Glomerular visceral epithelial cell (primary cell): ENCODE measurements at regions not wholly inside any gene's neighbourhood (a gene's known extent, or its start where the extent isn't known, plus 50 kb on each side); places are given as distances from the start of the nearest gene placed in this dataset.

Experiments
- DNase-seq: peaks from one replicate; pipeline ENCODE4 v3.0.0-alpha.2; 2016; ENCODE audit errors: extremely low spot score

DNA sequence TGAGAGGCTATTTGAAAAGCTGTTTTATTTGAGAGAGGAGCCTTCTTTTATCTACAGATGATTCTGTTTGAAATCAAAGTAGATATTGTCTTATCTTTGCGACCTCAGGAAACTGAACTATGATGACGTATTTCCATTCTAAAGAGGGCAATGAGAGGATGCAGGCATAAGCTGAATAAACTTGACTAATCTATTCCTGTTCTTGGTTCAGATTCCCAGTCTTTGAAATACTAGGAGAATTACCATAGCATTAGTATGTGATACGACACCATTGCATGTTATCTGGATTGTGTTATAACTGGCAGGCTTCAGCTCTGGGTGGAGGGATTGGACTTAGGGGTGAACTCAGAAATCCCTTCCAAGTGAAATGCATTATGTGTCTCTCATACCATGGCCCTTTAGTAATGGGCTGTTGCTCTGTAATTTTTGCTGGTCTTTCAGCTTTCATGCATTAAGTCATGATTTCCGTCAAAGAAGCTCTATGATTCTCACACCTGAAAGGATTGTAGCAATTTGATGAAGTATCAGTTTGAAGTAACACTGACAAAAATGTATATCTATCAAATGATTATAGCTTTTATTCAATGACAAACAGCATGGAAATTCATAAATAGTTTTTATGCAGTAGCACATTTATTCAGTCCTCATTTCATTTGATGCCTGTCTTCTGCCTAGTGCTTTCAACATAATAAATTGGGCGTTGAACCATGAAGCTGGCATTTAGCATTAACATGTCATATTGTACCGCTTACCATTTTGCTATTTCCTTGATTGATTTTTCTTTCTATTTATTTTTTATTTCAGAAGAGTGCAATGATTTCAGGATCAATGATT lies 138.4 kb upstream of the SPACA1 start:
- DNase-seq = peak; percentile 33

DNA sequence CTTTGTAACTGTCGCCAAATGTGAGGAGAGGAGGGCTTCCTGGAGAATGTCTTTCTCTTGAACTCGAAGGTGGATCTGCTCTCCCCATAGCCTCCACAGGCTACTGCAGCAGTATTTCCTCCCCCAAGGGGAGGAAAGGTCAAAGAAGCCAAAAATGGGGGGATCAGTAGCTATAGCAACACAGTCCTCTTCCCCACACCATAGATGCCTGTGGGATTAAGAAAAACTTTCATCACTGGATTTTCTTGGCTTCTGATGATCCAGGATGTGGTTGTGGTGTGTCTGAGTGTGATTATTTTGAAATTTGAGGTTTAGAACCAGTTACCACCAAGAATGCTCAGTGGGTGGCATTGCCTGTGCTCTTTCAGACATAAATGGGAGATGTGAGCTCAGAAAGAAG lies 140.1 kb upstream of the SPACA1 start:
- peak; percentile 92 for DNase-seq

DNA sequence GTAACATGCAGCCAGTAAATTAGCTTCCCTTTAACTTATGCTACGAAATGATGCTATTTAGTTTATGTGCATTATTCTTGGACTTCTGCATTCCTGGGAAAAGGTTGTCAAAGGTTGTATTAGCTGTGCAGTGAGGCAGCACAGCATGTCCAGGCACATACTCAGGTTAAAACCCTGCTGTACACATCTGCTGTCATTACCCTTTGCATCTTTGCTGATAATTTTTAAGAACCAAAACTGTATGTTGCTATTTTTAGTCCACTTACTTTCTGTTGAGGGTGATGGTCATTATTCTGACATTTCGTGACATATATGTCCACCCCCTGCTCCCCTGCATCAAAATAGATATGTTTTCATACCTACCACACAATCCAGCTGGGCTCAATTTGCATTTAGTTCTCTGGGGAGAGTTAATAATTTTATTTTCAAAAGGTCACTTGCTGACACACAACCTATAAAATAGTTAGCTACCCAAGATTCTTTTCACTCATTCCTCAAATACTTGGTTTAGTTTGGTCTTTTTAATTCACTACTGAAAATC lies 142.5 kb upstream of the SPACA1 start:
- DNase-seq = no peak

DNA sequence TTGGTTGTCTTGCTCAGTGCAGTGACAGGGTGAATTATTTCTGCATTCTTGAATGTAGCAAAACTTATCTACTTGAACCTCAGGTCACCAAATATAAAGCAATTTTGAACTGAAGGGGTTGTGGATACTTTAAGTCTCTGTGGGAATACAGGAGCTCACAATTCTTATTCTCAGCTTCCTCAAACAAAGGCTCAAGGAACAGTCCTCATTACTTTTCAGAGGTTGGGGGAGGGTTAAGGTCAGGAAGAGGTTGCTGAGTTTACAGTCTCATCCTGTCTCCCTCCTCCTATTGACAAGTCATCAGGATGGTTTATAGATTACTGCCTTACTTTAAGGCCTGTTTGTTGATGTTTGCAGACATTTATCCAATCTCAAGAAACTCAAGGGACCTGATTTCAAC lies 143.6 kb upstream of the SPACA1 start:
- no peak for DNase-seq

DNA sequence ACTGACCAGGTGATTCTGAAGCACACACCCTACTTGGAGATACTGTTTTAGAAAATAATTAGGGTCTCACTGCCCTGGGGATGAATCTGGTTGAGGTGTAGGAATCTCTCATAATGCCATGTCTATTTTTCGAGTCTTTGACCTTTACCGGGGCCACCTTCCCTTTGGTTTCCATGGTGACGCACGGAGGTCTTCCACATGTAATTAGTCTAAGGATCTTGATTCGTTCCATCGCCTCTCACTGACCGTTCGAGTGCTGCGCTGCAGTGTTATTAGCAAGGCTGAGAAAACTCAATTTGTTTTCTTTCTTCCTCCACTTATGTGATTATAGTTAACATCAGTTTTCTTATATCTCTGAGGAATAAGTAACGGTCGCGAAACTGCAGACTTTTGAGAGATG lies 144.3 kb upstream of the SPACA1 start:
- DNase-seq = no peak

DNA sequence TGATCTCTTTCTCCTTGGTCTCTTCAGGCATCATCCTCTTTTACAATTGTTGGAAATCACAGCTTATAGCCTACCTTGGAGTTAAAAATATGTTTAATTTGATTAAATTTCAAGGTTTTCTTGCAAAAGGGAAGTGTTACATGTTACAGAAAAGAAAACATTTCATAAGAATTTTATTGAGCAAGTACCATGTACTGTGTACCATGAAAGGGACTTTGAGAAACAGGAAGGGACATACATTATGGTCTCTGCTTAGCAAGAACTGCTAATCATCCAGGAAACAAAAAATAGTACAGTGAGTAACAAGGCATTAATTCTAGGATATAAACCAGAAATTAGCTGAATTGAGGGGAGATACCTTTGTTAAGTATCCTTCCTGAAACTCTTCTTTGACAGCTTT lies 145.3 kb upstream of the SPACA1 start:
- DNase-seq = no peak

DNA sequence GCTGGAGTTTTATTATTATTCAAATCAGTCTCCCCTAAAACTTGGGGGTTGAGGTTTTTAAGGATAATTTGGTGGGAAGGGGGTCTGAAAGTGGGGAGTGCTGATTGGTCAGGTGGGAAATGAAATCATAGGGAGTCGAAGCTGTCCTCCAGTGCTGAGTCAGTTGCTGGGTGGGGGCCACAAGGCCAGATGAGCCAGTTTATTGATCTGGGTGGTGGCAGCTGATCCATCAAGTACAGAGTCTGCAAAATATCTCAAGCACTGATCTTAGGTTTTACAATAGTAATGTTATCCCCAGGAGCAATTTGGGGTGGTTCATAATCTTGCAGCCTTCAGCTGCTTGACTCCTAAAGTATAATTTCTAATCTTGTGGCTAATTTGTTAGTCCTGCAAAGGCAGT lies 146.0 kb upstream of the SPACA1 start:
- DNase-seq = no peak

DNA sequence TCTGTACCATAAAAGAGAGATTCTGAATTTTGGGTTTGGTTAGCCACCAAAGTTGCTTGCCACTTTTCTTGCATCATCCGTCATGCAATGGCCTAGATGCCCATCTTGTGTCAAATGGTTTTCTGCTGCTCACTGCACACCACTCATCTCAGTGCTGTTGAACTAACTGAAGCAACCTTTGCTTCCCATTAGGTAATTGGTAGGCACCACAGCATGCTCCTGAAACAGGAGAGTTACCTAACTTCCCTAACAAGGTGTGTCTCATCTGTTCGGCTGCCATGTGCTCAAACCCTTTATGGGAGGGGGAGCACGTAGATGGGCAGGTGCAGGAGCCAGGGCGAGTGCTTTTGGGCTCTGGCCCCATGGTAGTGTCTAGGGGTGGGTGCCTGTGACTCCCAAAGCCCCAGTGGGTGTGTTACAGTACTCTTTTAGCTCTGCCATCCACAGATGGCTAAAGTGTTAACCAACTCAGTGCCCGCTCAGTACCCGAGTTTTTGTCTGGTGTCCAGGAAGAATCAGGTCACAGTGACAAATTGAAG lies 147.4 kb upstream of the SPACA1 start:
- no peak for DNase-seq

DNA sequence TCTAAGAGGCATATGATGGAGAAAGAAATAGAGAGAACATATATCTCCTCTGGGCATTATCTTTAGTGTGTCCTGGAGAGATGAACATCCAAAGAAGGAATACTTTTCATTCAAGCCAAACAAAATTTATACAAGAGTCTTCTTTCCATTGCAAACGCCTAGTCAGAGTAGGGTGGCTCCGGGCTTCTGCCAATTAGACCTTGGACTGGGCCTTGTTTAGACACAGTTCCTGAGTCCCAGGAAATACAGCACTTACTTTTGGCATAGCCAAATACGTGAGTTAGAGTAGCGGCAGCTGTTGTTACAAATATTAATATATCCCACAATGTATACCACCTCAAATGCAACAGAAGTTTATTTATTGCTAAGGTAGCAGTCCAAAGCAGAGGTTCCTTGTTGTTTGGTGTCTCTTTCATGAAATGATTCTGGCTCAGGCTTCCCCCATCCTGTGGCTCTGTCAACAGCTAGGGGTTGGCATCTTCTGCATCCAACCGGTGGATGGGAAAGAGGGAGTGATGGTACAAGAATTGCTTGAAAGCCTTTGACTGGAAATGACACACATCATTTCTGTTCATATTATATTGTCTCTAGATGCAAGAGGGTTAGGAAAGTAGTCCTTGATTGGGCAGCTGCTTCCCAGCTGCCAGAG lies 148.0 kb upstream of the SPACA1 start:
- no peak for DNase-seq

DNA sequence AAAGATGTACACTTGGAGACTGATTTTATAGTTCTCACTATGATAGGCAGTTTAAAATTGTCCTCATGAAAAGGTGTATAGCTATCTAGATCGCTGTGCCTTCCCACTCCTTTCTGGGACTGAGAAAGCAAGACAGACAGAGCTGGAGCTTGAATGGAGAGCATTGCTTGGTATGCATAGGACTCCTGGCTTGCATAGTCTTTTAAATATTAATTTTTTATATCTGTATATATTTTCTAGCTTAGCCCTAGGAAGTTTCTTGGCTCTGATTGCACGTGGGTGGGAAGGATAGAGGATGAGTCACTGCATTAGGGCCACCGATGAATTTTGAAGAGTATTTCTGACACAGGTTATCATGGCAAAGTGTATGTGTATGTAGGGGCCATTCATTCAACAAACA lies 150.0 kb upstream of the SPACA1 start:
- peak; percentile 20 for DNase-seq

DNA sequence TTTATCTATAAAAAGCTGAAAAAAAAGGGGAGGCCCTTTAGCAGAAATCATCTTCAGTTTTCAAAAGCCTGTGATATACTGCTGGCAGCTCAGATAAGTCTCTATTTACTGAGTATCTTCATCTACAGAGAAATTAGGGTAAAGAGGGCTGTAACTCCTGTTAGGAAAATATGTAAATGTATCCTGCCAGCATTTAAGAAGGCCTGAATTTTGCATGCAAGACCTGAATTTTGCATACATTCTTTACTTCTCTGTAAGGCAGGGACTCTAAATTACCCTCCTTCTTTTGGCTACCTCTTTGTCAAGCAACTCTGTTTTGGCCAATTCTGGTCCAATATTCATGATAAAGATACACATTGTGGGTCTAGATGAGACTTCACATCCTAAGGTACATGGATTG lies 150.6 kb upstream of the SPACA1 start:
- DNase-seq = no peak

DNA sequence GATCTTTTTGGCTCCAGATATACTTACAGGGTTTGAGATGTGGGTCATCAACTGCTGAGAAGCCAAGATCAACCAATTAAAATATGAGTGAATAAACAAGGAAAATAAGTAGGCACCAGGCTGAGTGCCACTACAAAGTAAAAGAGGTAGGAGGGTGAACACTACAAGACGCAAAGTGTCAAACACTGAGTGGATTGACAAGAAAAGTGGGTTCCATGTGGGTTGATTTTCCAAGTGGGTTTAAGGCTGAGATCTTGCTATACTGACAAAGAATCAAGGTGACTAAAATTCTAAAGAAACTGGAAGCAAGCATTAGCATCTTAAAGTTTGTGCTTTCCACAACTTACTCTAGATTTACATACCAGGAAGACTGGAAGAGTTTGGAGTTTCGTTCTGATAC lies 160.4 kb upstream of the SPACA1 start:
- no peak for DNase-seq

DNA sequence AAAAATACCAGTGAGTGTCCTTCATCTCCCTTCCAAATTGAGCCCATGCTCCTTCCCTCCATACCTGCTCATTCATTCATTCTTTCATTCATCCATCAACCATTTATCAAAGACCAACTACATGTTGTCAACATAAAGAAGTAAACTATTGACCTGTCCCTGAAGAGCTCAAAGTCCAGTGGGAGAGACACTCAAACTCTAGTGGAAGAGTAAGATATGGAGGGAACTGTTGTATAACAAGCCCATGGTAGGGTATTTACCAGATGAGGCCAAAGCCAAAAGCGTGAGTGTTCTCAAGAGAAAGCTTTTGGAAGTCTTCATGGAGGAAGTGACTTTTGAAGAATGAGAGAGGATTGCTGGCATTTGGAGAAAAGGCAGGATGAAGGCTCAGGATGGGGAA lies 163.4 kb upstream of the SPACA1 start:
- DNase-seq = no peak

DNA sequence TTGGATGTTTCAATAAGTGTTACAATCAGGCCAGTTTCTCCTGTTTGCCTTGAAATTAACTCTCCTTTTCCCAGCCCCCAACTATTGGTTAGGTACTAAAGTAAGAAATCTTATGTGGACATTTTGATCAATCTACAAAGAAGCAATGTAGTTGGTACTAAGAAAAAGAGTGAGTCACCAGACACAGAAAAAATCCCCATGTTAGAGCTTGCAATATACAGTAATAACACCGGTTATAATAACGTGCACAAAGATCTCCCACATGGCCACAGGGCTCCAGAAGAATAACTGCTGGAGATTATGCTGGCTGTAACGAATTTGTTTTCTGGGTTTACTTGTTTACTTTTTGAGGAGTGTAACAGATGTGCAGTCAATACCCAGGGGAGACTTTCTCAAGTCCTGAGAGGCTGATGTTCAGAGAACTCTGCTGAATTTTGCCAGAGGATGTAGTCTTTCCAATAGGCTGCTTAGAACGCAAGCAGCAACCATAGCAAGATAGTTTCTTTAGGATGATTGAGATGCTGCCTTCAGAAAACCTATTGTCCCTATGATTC lies 166.2 kb upstream of the SPACA1 start:
- DNase-seq = no peak

DNA sequence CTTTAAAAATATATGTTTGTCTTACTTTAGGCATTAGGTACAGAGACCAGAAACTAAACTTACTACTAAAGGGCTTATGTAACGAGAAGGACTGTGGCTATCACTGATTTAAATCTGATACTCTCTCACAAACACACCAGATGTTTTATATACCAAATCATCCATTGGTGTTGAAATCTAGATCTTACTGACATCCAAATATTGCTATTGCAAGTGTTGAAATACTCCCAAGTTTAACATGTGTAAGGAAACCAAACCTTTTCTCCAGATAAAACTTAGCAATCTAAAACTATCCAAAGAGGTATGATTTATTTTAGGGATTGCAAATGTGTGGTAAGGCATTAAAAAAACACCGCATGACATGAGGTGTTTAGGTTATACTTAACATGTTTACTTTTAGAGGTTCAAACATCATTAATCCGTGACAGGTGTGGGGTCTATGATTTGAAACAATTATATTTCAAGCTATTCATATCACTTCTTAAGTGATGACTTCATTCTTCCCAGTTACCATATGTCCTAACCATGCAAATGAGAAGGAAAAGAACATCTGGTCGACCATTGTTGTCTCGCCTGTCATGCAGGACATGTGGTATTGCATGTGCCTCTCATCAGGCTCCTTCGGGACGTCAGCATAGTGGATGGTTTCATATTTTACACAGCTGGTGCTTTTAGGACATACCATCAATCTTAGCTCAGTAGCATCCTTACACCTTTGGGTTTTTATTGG lies 168.3 kb upstream of the SPACA1 start:
- DNase-seq = no peak

DNA sequence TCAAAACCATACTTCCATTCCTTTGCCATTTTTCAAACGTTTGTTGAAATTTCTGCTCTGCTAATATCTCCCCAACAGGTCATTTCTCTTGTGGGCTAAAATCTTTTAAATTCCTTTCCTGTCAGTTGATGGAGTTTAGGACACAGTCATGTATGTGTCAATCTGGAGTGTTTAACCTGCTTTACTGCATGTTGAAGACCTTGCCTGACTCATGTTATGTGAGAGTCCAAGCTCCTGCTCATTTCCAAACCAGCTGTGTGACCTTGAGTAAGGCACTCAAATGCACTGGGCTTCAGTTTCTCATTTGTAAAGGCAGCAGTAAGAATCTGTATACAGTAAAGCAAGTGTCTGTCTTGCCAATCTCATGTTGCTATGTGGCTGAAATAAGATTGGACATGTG lies 171.9 kb upstream of the SPACA1 start:
- no peak for DNase-seq

DNA sequence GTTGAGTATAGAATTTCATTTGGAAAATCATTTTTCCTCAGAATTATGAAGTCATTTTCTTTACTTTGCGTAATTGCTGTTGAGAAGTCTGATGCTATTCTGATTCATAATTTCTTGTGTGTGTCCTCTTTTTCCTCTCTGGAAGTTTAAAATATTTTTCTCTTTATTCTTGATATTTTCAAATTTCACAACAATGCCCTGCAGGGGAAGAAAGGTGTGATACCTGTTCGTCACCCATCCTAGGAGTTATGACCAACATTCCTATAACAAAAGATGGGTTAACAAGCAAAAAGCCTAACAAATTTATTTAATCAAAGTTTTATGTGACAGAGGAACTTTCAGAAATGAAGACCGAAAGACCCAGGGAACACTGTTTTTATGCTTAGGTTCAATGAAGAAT lies 171.5 kb upstream of the AKIRIN2 start:
- DNase-seq = no peak

DNA sequence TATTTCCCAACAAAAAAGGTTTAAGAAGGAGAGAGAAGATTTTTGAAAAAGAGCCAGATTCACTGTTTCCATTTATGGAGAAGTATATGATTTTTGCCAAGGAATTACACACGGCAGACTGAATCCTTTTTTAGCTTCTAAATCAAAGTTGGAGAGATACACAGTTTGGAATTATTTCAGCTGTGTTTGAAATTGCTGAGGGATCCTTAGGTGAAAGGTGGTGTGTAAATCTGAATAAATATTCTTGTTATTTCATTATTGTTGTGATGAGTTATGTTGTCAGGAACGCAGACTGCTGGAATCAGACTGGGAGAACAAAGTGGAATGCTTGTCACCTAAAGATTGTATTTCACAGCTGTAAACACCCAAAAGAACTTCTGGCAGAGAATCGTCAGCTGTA lies 168.5 kb upstream of the AKIRIN2 start:
- no peak for DNase-seq

DNA sequence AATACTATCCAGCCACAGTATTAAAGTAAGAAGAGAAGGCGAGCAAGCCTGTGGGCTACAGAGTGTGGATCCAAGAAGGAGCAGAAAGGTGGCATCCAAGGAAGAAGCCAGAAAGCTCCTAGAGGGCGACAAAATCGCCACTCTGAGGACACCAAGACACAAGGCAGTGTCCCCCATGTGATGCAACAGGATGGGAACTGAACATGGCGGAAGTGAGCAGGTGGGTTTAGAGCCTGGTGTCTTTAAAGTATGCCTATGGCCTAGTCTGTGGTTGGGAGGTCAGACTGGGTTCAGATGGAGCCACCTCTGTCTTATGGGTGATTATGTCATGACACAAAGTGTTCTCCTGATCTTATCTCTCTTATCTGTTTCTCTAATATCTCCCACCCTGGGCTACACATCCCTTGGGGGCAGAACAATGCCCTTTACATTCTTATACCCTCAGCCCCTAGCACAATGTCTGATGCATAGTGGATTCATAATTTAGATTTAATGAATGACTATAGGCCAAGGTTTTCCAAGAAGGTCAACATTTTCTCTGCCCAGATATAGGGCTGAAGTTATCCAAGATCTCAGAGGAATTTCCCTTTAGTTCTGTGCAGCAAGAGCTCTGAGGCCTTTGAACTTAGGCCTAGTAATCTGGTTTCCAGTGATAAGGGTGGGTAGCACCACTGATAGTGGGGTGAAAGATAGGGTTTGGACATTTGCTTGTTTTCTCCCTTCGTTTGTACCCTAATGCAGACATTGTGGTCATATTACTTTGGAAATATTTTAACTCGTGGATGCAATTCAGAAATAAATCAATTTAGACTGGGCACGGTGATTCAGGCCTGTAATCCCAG lies 167.3 kb upstream of the AKIRIN2 start:
- no peak for DNase-seq

DNA sequence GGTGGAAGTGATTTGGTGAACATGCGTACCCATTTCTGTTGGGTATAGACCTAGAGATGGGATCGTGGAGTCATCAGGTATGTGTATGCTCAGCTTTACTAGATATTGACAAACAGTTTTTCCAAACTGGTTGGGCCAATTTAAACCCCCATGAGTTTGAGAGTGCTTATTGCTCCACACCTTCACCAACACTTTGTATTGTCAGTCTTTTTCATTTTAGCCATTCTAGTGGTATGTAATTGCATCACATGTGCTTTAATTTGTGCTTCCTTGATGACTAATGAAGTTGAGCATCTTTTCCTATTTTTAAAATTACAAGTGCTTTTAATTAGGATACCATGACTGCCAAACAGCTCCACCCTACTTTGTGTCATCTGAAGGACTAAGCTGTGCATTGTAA lies 158.9 kb upstream of the AKIRIN2 start:
- DNase-seq = no peak

DNA sequence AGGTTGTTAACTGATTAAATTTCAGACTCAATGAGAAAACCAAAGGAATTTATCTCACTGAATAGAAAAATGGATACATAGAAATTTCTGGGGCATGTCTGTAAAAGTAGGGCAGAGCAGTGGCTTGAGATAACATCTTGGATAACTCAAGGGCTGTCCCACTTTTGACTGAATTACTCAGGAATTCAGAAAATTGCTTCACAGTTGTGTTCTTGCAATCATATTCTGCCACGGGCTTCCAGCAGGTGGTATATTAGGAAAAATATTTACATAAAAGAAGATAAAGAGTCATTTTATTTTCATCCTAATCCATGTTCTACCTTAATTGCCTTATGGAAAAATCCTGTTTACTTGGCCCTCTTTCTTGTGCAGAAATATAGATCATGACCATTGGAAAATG lies 156.4 kb upstream of the AKIRIN2 start:
- DNase-seq = no peak
